ENCODE measurements at regions not wholly inside any gene's neighbourhood (a gene's known extent, or its start where the extent isn't known, plus 50 kb on each side); places are given as distances from the start of the nearest gene placed in this dataset.

DNA sequence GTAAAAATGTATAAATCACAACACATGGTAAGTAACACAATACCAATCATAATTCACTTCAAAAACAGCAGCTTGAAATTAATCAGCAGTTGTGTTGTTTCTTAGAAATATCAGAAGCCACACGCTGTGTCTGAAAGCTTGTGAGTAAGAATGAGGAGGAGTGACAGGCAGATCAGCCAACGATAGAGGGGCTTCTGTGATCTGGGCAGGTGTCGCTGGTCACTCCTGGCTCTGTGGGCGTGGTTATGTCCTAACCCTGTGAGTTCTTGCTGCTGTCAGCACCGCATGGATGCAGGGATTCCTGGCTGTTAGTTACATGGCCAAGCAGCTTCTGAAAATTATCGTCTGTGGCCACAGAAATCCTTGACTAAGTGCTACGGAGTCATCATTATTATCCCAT is 123.4 kb downstream of the SLC25A47 start:
- H3K4me3 ChIP-seq (ENCODE audit: control insufficient read depth, low read depth, low read length), result no peak overlapping the region
- DNase-seq (ENCODE audit: low read depth), result no peak
- TF ChIP-seq, protein P1, sequence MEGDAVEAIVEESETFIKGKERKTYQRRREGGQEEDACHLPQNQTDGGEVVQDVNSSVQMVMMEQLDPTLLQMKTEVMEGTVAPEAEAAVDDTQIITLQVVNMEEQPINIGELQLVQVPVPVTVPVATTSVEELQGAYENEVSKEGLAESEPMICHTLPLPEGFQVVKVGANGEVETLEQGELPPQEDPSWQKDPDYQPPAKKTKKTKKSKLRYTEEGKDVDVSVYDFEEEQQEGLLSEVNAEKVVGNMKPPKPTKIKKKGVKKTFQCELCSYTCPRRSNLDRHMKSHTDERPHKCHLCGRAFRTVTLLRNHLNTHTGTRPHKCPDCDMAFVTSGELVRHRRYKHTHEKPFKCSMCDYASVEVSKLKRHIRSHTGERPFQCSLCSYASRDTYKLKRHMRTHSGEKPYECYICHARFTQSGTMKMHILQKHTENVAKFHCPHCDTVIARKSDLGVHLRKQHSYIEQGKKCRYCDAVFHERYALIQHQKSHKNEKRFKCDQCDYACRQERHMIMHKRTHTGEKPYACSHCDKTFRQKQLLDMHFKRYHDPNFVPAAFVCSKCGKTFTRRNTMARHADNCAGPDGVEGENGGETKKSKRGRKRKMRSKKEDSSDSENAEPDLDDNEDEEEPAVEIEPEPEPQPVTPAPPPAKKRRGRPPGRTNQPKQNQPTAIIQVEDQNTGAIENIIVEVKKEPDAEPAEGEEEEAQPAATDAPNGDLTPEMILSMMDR (IDR thresholded peaks at IDR 0.05; ENCODE audit: control insufficient read depth, insufficient read depth, low read depth, low read length, missing control alignments), result no peak

- no peak overlapping the region for H3K4me3 ChIP-seq (ENCODE audit: control insufficient read depth, low read depth, low read length)
- no peak for DNase-seq (ENCODE audit: low read depth)
- TF ChIP-seq, protein P1 (IDR thresholded peaks at IDR 0.05; ENCODE audit: control insufficient read depth, insufficient read depth, low read depth, low read length, missing control alignments), result no peak
These were observed 125.2 kb downstream of the SLC25A47 start for GRCh38 chr14:100448376-100448775.

GRCh38 chr14:100449225-100449987 is 126.3 kb downstream of the SLC25A47 start:
- DNase-seq (ENCODE audit: low read depth), result no peak
- H3K4me3 ChIP-seq (ENCODE audit: control insufficient read depth, low read depth, low read length), result no peak overlapping the region
- TF ChIP-seq, protein P1 (IDR thresholded peaks at IDR 0.05; ENCODE audit: control insufficient read depth, insufficient read depth, low read depth, low read length, missing control alignments), result no peak

DNA sequence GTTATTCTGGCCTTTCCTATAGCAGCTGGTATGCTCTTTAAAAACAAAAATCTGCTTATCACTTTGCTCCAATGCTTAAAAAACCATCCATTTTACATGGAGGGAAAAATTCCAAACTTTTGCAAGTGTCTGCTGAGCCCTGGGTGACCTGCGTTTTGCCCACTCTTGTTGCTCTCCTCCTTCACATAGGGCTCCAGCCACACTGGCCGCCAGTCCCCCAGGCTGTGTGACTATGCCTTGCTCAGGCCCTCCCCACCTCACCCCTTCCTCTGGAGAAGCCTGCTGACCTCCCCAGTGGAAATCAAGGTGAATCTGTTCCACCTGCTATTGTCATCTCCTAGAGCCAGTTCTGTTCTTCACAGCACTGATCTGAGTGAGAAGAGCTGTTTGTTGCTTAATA is 126.9 kb downstream of the SLC25A47 start:
- TF ChIP-seq, protein P1 (IDR thresholded peaks at IDR 0.05; ENCODE audit: control insufficient read depth, insufficient read depth, low read depth, low read length, missing control alignments), result no peak
- no peak overlapping the region for H3K4me3 ChIP-seq (ENCODE audit: control insufficient read depth, low read depth, low read length)
- DNase-seq (ENCODE audit: low read depth), result no peak

- no peak for DNase-seq (ENCODE audit: low read depth)
- no peak overlapping the region for H3K4me3 ChIP-seq (ENCODE audit: control insufficient read depth, low read depth, low read length)
- TF ChIP-seq, protein P1 (IDR thresholded peaks at IDR 0.05; ENCODE audit: control insufficient read depth, insufficient read depth, low read depth, low read length, missing control alignments), result no peak
These were observed 127.6 kb downstream of the SLC25A47 start for GRCh38 chr14:100450736-100451135.

DNA sequence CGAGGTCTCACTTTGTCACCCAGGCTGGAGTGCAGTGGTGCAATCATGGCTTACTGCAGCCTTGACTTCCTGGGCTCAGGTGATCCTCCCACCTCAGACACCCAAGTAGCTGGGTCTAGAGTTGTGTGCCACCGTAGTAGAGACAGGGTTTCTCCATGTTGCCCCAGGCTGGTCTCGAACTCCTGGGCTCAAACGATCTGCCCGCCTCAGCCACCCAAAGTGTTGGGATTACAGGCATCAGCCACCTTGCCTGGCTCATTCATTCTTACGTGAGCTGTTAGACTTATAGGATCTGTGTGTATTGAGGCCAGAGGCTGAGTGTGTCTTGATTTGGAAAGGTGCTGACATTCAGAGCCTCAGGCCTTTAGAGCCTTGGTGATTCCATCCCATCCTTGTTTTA is 128.1 kb downstream of the SLC25A47 start:
- TF ChIP-seq, protein P1 (IDR thresholded peaks at IDR 0.05; ENCODE audit: control insufficient read depth, insufficient read depth, low read depth, low read length, missing control alignments), result no peak
- no peak for DNase-seq (ENCODE audit: low read depth)
- no peak overlapping the region for H3K4me3 ChIP-seq (ENCODE audit: control insufficient read depth, low read depth, low read length)

All from AG09309 (cell line).